ENCODE measurements at regions not wholly inside any gene's neighbourhood (a gene's known extent, or its start where the extent isn't known, plus 50 kb on each side); places are given as distances from the start of the nearest gene placed in this dataset.

DNA sequence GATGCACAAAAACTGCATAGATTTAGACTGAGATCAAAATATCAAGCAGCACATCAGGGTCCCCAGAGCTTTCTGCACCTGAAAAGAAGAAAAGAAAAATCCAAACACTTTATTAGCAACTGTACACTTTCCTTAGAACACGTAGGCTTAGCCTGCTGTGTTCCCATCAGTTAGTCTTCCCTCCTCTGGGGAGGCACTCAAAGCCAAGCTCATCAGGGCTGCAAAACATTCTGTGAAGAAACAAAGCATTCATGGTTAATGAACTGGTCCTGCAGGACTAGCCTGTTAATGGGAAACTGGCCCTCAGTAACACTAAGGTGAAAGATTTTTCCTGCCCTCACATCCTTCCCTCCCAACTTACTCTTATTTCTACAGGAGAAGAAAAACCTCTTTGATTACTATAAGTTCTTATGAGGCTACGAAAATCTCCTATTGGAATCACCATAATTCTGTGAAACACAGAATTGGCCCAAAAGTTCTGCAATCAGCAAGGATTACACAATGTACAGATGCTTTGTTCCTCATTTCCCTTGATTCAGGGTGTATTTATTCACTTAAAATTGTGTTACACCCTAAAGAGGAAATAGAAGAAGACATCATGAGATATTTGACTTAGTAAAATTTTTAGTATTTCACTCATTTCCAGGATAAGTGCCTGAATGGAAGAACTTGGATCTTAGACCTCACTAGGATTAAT is 901.0 kb upstream of the MAP3K7 start:
- DNase-seq: no peak

DNA sequence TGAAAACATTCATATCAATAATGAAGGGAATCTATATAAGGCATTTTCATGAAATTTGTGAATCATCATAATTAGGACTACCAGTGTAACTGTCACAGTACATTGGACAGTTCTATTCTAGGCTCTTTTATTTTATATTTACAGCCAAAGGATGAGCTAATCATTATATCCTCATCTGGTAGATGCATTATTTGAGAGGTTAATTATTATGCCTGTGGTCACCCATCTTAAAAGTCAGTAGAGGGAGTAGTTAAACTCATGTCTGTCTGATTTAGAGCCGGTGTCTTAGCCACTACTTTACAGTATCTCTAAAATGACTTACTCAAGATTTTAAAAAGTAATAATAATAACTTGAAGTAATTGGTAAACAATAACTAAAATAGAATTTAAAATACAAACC is 899.3 kb upstream of the MAP3K7 start:
- DNase-seq: peak; percentile 72

DNA sequence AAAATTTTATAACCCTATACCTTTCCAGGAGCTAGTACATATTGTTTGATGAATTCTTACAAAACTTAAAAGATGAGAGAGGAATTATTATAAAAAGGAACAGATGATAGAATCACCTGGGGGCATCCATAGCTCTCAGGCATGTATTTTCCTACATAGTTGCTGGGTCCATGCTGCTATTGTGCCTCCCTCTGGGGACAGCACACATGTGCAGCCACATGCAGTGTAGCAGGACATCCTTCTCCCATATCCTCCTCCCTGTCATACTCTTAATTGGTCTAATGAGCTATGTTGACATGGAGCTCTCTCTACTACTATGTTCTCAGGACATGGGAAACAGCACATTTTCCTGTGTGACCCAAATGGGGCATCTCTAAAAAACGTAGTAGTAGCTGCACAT is 898.2 kb upstream of the MAP3K7 start:
- no peak for DNase-seq

DNA sequence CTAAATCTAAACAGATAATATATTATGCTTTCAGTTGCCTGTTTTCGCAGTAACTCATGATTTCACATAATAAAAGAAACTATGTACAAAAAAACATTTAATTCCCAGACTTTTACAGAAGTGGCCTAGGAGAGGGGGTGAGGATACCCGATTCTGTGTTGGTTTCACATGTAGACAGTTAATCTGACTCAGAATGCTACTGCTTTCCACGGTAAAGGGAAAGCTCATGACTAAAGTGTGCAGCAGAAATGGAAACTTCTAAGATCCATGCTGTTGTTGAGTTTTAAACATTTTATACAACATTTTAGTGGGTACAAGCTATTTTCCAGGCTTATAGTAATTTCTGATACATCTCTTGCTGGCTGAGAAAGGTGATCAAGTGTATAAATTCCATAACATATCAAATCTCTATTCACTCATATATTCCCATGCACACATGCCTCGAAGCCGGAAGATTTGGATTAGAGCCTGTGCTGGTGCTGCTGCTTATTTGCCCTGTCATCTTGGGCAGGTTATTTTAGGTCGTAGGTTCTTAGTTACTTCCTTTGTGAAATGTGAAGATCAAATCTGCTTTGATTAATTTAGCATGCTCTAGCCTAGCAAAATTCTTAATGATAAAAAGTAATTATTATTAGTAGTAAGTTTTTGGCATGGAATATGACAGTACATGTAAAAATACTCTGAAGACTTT is 896.7 kb upstream of the MAP3K7 start:
- no peak for DNase-seq

DNA sequence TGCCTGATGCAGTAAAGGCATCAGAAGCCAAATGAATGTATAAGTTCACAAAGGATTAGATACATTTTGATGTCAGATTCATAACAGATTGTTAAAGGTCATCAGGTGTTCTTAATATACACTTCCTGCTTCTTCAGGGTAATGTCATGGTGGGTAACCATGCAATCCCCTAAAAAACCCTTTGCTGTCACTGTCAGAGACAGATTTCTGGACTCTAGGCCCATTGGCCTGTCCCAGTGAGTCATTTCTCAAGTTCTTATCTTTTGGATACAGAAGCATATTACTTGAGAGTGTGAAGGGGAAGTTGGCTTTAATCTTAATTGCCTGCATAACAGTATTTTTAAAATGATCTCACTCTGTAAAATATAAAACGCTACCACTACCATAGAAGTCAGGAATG is 895.6 kb upstream of the MAP3K7 start:
- DNase-seq: no peak

DNA sequence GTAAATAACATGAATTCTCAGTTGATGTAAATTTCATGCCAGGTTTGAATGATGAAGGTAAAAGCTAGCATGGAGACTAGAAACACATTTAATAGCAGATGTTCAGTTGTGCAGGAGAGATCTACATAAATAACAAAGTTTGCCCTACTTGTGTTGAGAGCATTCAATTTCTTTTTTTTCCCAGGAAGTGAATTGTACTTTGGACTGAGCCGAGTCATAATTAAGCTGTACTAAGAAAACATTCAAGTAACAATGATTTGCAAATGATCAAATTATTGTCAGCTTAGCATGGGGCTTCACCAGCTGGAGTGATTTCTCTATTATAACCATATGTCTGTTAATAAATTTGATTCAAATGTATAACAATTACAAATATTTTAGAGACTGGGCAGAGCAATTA is 893.5 kb upstream of the MAP3K7 start:
- no peak for DNase-seq

DNA sequence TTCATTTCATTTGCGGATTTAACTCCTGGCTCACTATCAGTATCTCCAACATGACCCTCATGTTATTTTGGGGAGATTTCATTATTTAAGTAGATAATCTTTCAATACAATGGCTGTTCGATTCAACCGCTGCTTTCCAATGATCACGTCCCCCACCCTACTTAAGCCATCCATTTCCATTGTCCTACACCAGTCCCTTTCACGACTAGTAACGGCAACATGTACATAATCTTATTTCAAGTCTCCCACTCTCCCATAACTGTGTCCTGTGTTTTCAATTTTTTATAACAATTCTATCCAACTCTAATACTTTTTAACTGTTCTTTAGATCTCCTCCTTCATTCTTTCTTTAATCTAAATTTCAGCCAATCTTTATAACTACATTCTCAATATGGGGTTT is 890.8 kb upstream of the MAP3K7 start:
- no peak for DNase-seq

DNA sequence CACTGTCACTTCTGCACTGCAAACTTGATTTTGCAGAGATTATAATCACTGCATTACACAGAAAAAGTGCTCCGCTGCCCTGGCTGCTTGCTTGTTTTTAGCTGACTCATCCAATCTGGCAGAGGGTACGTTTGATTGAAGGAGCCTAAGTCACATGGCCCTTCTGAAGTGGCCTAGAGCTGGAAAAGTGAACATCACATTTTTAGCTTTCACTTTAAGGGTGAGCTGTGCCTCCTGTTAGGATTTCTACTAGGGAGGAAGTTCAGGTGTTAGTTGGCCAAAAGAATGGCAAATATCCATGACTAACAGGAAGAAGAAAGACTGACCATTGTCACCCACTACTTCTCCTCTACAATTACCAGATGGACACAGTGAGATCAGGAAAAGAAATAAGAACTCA is 889.1 kb upstream of the MAP3K7 start:
- peak; percentile 50 for DNase-seq

DNA sequence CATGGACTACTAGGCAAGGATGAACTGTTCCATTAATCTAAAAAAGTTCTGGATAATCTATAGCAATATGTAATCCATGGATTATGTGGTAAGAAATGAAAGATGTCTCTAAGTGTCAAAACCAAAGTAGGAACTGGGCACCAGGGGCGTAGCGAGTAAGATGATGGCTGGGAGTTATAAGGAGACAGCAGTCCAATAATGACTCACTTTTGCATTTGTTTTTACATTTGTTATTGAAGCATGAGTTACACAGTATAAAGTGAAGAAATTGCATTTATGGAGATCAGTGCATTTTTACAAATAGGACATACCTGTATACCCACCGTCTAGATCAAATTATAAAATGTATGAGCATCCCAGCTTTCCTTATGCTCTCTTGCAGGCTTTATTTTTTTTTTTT is 878.5 kb upstream of the MAP3K7 start:
- DNase-seq: no peak

DNA sequence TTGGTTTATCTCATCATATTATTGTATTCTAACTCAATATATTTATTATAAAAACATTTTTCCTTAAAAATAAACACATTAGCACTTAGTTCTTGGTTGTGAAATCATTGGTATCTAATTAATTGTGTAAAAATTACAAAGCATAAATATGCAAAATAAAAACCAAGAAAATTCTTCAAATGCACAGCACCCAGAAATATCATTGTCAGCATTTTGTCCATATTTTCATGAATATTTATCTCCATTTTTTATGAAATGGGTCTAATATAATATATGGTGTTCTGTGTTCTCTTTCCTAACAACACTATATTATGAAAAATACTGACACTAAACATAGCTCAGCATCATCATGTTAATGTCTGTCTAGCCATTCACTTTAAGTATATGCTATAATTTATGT is 877.8 kb upstream of the MAP3K7 start:
- DNase-seq: no peak

DNA sequence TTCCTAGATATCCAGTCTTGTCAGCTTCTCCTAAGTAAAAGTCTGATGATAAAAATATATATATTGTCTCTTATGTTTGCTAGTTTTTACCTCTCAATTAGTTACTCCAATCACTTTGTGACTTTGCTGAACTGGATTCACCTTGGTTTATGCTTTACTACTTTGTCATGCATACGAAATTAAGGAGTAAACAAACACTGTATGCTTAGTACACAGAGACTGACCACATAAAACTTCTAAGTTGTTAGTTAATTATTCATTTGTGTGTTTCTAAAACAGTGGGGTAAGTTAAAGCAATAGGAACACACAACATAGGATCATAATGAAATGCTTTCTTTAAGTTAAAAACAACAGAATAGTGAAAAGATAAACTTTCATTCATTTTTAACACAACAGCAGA is 877.3 kb upstream of the MAP3K7 start:
- no peak for DNase-seq

DNA sequence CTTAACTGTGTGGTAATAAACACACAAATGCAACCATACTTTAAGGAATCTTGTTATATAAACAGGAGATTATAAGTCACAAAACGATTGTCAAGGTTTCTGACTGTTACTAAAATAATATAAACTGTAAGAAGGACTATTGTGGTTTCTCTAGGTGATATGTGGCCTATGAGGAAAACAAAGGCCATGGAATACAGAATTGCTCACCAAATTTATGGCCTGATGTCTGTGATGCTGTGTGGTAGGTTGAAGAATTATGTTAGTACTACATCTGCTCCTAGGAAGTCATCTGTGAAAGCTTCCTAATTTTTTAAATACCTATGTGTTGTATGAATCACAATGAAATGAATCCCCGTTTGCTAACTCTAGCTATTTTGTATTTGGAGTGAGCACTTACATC is 875.4 kb upstream of the MAP3K7 start:
- peak; percentile 62 for DNase-seq

DNA sequence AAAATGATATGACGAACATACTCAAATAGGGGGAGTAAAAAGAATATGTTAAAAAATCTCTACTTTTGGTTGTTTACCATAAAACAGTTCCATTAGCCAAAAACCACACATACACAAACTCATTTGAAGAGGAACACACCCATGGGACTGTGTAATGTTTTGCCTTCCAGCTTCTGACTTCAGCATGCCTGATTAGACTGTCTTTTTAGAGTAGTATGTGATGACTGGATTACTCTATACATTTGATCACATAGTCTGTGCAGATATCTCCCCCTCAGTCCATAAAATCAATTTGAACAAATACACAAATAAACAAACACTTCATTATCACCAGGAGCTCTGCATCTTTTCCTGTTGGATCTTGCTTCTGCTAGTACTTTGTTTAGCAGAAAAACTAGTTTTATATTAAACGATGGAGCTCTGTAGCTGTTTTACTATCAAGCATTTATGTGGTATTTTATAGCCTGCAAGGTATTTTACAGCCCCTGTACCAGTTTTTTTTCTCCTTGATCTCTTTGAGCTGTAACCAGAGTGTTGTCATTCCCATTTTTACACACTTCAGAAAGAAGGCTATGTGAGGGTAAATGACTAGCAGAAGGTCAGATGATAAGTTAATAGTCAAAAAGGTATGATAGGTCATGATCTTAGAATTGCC is 866.5 kb upstream of the MAP3K7 start:
- no peak for DNase-seq

DNA sequence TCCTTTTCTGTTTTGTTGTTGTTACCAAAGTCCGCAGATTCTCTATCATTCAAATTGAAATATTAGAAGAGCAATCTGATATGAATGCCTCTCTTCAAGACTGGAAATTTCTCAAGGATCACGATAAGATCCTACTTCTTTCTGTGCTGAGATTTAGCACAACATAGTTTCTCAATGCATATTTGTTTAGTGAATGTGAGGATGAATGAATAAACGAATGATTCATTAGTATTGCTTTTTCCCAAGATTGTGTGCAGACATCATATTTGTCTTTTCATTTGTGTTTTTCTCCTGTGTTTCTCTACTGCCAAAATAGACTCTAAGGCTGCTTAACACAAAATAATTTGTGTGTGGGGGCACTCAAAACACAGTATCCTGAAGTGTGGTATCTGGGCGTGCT is 862.7 kb upstream of the MAP3K7 start:
- DNase-seq: no peak

DNA sequence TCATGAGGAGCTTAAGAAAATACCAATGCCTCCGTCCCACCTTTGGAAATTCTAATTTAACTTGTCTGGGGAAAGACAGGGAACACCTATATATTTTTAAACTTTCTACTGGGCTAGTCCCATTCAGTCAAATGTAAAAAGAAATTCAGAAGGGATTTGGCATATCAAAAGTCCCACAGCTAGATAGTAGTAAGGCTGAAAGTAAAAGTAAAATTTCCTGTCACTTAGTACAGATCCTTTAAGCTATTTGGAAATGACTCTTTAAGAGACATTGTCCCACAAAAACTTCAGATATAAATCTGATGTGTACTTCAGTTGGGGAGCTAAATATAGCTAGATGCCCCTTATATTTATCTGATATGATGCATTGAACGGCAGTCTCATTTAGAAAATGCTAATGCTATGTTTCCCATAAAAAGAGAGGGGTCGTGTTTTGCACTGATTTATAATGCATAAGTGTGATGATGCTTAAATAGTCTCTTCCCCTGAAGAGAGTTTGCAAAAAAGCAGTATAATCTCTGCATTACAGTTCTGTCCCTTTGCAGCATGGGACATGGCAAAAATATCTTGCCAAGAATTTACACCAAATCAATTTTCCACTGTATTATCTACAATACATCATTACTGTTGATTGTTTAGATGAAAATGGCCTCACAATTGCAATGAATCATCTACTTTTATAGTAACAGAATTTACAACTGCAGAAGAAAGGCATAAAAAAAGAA is 860.8 kb upstream of the MAP3K7 start:
- no peak for DNase-seq

DNA sequence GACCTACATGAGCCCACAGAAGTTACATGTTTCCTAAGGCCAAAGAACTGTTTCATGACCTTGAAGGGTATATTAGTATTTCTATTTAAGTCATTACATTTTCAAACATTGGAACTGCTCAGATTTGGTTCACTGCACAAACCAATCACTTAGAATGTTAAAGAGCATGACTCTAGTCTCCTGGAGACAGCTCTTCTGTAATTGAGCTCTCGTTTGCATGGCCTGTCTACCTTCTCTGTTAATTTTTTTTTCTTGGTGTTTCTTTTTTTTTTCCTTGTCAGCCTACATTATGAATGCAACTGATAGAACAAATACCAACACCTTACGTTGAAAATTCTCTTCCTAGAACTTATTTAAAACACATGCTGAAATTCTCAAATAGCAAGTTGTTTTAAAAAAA is 860.2 kb upstream of the MAP3K7 start:
- no peak for DNase-seq

DNA sequence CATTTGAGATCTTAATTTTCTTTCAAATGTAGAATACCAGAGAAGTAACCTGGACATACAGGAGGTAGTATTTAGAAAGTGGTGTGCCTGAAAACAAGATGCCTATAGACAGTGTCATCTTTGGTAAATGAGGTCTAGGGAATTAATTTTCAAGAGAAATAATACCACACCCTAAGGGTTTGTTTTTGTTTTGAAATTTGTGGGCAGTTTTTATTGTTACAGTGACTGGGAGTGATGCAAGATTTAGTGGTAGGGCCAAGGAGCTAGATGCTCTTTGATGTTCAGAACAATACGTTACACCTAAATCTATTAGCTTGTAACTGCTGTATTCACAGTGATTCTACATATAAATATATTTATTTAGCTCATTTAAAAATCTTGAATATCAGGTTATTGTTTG is 856.5 kb upstream of the MAP3K7 start:
- no peak for DNase-seq

DNA sequence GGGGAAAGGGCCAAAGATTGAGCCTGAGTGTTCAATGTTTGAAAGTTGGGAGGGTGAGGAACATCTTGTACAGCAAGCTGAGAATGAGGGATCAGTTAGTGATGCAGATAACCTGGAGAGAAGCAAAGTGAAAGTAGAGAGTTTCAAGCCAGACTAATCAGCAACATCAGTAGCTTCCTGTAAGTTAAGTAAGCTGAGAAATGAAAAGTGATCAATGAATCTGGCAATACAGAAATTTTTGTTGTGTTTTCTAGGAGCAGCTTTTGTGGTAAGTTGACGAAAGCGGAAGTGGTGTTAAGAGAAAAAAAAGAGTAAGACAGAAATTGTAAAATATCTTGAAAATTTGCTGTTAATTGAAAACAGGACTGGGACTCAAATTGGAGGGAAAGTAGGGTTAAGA is 855.5 kb upstream of the MAP3K7 start:
- no peak for DNase-seq

DNA sequence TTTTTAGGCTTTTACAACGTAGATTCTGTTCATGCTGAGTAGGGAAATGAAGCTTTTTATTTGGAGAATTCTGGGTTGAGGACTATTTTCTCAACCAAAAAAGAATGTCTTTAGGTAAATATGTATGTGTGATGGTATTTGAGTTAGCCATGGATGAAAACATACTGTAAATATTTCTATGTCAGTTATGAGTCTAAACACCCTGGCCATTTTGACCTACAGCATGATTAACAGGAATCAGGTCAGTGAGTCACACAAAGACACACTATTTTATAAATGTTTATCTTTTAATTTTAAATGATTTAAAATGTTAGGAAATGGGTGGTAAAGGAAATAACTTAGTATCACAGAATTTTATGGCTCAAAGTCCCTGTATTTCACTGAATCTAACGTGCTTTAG is 851.7 kb upstream of the MAP3K7 start:
- DNase-seq: no peak

DNA sequence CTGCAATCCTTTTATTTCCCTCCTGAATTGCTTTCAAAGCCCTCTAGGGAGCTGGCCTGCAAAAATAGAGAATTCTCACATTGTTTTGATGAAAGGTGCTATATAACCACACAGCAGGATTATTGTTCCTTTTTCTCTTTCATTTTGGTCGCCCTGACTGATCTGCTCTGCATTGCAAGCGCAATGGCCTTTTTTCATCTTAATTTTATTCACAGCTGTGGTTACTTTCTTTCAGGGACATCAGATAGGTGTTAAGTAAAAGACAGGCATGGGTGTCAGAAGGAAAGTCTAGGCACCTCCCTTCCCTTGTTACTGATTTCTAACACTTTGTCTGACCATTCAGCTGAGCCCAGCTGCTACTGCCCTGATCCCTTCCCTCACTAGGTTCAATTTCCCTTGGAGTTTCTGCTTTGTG is 850.5 kb upstream of the MAP3K7 start:
- no peak for DNase-seq

DNA sequence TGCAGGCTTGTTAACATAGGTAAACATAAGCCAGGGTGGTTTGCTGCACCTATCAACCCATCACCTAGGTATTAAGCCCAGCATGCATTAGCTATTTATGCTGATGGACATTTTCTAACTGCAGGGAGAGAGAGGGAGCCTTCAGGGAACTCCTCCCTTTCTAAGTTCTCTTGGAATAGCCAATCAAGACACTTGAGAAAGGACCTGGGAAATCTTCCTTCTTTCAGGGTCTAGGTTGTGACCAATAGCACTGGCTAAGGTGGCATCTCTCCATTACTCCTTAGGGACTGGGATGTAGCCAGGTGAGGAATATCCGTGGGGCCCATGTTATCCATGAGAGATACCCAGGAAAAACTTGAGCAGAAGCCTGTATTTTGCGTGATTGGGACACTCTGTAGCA is 849.6 kb upstream of the MAP3K7 start:
- no peak for DNase-seq

DNA sequence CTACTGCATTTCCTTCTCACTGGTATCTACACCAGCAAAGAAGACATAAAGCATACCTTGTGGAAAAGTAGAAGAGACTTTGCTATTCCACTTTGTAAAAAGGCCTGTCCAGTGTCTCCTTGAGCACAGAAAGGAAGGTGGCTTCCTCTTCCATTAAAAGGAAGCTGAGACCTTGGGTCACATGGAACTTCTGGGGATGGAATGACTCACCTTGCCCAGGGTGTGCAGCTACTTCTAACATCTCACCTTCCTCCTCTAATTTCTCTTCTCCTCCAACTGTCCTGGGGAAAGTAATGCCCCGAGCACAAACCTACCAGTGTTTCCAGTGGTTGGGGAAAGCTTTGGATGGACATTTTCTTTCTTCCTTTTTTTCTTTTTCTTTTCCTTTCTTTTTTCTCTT is 848.8 kb upstream of the MAP3K7 start:
- no peak for DNase-seq

DNA sequence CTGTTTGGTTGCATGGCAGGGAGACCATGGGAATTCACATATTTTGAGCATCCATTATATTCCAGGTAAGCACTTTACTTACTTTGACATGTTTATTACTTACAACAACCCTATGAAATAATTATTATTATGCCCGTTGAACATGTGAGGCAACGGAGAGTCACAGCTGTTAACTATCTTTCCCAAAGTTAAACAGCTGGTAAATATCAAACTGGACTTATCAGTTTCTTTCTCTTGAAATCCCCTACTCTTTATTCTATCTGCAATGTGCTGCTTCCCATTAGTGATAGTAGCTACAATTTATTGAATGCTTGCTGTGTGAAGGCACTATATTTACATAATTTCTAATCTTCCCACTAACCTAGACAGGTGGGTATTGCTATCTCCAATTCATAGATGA is 847.7 kb upstream of the MAP3K7 start:
- no peak for DNase-seq
